GM21717 (cell line): ENCODE measurements at regions not wholly inside any gene's neighbourhood (a gene's known extent, or its start where the extent isn't known, plus 50 kb on each side); places are given as distances from the start of the nearest gene placed in this dataset.

Experiments
- ATAC-seq: cut with Tn5 transposase; IDR thresholded peaks from one replicate; pipeline ENCODE4 v1.9.1; 2021; ENCODE audit warnings: mild to moderate bottlenecking, moderate library complexity; ENCODE audit not compliant: unreplicated experiment

DNA sequence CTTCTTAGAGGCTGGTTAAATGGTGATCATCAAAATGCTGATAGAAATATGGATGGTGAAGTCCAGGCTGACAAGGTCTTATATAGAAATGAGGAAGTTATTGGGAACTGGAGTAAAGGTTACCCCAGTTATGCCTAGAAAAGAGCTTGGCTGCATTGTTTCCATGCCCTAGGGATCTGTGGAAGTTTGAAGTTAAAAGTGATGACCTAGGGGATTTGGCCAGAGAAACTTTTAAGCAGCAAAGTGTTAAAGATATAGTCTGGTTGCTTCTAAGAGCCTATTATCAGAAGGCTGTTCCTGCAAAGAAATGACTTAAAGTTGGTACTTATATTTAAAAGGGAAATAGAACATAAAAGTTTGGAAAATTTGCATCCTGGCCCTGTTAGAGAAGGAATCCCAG lies 200.3 kb downstream of the ICE1 start:
- ATAC-seq = no peak

DNA sequence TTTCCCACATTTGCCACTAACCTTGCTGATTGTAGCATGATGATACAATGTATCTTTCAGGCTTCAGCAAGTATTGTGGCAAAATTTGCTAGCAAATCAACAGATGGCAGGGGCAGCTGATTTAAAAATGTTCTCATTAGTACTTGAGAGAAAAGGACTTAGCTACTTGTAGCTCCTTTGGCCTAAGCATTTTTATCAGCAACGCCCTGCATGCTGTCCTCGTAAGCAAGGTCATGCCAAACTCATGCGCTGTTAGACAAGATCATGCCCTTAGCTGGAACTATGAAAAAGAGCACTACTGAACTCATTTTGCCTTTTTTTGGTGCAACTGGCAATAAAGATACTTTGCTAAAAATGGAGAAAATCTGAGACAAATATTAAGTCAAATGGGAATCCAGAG lies 197.1 kb downstream of the ICE1 start:
- ATAC-seq = no peak

DNA sequence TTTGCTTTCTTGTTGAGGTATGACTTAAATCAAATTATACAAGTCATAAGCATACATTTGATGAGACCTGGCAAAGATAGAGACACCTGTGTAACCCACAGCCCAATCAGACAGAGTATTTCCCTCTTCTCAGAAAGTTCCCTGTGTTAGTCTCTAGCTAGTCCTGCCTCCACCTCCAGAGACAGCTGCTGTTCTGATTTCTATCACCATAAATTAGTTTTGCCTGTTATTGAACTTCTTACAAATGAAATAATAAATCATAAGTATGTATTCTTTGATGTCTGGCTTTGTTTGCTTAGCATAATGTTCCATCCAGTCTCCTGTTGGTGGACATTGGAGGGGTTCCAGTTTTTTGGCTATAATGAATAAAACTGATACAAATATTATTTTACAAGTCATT lies 194.5 kb downstream of the ICE1 start:
- no peak for ATAC-seq

DNA sequence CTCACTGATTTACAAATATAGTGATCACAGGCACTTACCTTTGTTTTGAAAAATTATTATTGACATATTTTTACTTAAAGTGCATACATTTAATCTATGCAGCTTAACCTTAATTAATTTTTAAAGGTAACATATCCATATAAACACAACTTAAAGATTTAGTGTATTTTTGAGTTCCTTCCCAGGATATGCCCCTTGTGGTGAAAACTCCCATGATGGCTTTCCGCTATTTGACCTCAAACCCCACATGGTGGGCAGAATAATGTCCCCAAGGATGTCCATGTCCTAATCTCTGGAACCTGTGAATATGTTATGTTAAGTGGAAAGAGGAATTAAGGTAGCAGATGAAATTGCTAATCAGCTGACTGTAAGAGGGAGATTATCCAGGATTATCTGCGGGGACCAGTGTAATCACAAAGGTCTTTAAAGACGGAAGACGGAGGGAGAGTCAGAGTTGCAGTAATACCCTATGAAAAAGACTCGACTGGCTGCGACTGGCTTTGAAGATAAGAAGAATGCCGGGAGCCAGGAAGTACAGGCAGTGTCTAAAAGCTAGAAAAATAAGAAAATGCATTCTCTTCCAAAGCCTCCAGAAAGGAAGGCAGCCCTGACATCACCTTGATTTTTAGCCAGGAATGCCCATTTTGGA lies 193.9 kb downstream of the ICE1 start:
- no peak for ATAC-seq

DNA sequence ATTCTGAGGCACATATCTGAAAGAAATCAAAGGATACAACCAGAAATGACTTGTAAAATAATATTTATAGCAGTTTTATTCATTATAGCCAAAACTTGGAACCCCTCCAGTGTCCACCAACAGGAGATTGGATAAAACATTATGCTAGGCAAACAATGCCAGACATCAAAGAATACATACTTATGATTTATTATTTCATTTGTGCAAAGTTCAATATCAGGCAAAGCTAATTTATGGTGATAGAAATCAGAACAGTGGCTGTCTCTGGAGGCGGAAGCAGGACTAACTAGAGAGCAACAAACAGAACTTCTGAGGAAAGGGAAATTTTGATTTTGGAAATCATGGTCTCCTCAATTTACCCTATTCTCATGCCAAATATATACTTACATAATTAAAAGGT lies 193.1 kb downstream of the ICE1 start:
- ATAC-seq = no peak

DNA sequence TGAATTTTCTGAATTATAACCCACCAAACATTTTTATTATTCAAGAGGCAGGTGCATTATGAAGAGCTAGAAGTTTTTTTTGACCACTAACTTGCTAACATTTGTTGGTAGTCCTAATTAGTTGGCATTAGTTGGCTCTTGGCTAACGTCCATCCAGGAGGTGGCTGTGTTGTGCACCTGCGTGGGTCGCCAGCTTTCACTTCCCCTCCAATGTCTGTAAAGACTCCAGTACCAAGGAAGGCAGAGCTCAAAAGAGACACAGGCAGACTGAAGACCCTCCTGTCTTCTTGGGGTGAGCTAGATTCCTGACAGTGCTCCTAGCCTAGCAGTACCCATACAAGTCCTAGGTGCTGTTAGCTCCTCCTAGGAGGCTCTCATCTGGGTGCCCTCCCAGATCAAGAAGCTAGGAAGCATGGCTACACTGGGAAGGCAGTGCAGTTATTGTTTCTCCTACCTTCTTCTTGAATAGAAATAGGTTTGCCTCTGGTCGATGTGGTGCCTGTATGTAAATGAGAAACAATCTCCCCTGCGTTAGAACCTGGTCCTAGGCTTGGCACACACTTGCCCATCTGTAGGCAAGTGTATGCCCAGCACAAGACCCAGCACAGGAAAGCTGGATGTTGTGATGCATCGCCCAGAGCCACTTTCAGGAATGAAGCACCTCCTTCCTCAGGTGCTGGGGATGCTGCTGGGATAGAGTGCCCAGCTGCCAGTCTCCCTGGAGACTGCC lies 190.9 kb downstream of the ICE1 start:
- peak; percentile 74 for ATAC-seq

DNA sequence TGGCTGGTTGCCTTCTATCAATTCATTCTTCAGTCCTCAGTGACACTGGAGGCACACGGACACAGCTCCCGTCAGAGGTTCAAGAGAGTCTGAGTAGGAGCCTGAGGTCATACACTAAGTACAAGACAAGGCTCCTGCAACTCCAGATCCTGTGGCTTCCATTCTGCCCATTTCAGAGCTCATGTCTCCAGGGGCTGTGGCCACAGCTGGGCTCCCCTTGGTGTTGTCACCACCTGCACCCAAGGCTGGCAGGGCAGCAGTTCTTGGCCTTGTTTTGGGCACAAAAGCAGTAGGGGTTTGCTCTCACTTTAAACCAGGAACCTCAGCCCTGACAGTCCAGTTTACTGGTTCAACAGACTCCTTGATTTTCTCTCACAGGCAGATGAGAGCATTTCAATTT lies 189.6 kb downstream of the ICE1 start:
- ATAC-seq = no peak

DNA sequence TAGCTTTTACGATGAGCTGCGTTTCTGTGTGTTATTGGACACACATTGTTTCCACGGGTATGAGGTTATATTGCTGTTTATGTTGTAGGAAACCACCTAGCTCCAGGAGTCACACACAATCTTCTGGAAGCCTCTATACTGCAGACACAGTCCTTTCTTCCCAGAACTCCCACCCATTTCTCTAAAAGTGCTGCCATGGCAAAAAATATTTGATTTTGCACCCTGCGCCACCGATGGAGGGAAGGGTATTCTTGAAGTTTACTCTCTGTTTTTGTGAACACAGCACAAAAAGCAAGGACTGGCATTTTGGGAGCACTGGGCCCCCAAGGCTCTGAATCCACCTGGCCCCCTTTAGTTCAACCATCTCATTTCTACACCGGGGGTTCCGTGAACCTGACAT lies 187.5 kb downstream of the ICE1 start:
- no peak for ATAC-seq

DNA sequence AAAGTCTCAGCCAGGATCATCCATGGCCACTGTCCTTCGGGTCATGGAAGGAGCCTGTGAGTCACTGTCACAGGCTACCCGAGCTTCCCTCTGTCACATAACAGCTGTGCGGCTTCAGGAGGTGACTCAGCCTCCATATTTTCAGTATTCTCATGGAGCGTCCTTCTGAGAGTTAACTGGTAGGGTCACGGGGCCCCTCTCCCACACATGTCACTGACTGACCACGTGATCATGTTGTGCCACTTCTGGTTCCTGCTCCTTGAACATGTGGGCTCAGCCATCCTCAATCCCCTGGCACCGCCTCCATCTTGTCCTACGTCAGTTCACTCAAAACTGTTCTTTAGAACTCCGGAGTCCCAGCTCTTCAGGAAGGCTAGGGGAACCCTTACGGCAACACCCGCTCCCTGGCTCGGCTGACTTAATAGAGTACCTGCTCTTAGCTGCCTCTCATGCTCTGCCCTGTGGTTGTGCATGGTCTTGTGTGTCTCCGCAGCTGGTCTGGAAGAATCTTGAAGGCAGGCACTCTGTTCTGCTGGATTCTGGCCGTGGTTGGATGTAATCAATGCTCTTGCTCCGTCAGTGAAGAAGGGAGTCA lies 182.8 kb downstream of the ICE1 start:
- ATAC-seq = no peak

DNA sequence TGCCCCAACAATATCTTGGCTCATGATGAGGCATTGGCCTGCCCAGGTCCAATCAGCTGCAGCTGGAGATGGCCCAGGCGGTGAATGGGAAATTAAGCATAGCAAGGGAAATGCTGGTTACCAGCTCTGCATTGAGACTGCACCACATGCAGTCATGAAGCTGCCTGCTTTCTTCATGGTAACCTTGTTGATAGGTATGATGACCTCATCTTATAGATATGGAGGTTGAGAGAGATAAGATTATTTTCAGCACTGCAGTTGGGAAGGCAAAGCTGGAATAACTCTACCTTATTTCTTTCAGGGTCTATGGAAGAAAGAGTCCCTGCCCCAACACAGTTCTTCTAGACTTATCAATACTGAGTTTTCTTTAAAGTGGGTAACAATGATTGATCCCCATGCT lies 180.1 kb downstream of the ICE1 start:
- no peak for ATAC-seq

DNA sequence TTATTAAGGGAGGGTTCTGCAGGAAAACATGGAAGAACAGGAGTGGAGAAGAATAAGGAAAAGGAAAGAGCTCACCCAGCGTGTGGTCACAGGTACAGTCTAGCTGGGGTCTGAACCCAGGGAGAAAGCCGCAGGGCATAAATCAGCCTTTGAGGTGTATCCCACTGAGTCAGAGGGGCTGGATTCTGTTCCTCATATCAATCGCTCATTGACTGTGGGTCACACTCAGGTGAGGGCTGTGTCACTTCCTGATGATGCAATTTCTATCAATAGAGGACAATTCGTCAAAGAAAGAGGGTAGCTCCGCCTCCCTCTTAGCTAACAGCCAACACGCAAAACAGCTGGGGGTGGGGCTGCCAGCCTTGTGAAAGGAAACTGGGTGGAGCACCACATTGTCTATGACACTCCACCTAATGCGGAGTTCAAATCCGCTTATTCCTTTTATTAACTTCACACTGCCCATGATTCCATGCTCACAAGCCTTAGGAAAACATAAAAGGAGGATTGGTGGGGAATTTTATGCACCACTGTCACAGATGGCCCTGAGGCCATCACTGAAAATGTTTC lies 176.2 kb downstream of the ICE1 start:
- no peak for ATAC-seq

DNA sequence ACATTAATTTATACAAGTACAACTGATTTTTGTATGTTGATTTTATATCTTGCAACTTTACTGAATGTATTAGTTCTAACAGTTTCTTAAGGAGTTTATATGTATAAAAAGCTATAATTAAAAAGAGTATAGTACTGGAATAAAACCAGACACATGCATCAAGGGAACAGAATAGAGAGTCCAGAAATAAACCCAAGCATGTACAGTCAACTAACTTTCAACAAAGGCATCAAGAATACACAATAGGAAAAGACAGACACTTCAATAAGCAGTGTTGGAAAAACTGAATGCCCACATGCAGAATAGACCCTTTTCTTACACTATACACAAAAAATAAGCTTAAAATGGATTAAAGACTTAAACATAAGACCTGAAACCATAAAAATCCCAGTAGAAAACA lies 170.9 kb downstream of the ICE1 start:
- ATAC-seq = no peak

DNA sequence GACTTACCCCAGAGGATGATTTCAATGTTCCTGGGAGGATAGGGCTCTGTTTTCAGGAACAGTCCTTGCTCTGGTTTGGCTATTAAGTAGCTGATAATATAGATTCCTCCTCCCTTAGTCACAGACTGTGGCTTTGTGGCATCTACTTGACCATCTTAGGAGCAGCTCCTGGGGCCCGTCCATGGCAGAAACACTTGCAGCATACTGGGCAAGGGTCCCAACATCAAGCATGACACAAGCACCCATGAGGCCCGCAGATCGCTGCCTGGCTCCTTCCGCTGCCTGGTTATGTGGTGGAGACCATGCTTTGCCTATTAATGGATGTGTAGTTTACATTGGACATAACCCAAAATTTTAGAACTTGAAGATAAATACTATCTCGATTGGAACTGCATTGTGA lies 170.1 kb downstream of the ICE1 start:
- ATAC-seq = no peak

DNA sequence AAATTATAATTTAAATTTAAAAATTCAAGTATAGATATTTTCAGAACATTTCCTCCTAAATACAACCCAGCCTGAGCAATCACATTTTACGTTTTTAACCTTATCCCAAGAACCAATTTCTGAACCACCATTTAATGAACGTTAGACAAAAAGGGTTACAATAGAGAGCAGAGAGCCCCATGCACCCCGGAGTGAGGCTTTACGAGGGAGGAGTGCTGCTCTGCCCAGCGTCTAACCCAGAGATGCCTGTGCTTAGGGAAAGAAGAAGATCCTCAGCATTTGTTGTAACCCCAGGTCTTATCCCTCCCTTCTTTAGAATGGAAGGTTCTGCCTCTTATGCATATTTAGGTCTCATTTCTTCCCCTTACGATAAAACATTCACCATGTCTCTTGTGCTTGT lies 169.1 kb downstream of the ICE1 start:
- no peak for ATAC-seq

DNA sequence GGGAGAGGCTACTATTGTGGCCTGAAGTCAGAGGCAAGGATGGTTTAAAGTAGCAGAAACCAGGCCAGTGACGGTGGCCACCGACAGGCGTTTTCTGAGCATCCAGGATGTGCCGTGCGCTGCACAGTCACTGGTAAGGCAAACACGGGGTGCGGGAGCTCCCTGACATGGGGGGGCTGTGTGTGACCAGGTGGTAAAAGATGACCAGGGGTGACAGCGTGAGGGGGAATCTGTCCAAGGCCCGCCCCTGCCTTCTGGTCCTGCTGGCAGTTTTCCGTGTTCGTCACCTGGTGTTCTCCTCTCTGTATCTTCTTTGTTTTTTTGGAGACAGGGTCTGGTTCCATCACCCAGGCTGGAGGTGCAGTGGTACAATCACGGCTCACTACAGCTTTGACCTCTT lies 167.4 kb downstream of the ICE1 start:
- ATAC-seq = no peak

DNA sequence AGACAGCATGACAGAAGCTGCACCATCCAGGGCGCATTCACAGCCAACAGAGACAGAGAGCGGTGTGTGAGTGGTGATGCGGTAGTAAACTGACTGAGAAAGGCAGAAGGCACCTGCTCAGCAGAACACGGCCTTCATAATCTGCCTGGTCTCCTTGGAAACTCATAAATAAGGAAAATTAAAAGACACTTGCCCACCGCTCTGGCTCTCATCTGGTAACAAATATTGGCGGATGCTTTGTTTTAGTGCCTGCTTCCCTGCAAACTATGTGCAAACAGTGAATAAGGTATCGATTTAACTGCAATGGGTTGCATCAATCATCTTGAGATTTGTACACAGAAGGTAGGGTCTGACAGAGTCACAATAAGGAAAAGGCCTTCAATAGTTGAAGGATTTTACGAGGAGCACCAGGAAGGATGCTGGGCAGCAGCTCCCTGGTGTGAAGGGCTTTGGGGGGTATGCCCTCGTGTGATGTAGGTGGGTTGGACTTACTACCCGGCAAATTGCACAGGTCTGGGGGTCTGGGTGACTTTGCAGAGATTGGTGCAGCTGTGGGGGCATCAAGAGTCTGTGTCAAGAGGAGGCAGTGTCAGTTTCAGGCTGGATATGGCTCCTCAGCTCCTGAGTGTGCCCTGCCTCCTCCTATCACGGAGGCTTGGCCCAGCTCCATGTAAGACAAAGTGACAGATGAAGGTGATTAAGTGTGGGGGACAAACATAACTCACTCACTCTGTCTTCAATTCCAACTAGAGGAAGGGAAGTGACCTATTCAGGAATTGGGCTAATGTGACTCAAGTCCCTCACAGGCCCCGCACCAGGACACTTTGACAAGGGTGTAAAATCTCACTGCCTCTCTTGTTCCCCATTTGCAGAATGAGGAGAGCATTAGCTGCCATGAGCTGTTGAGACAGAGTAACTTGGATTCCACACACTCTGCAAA lies 166.7 kb downstream of the ICE1 start:
- ATAC-seq = no peak

DNA sequence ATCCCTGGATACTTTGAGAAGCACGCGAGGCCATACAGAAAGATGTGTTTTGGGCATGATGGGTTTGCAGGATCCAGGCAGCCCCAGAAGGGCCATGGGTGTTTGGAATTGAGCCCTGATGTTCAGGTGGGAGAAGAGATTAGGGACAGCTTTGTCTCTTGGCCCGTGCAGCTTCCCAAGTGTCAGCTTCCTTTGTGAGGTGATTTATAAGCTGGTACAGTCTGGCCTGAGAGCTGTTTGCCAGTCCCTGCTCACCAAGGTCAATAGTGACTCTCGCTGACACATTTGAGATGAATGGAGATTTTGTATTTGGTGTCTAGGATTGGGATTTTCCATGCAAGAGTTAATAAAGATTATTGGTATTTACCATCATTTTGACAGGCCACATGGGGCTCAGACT lies 165.9 kb downstream of the ICE1 start:
- no peak for ATAC-seq

DNA sequence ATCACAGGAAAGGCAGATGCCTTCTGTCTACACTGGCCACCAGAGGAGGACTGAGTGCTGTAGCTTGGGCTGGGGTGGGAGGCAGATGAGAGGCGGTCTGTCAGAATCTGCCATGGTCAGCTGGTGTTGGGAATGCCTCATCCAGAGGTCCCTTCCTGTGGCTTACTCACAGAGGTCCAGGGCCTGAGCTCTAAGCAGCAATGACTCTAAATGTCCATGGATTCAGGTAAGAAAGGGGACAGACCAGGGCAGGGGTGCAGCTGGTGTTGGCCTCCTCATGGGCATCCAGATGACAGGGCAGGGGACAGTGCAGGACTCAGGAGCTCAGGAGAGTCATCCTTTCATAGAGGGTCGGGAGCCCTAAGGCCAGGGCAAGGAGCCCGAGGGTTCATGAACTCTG lies 165.0 kb downstream of the ICE1 start:
- no peak for ATAC-seq

DNA sequence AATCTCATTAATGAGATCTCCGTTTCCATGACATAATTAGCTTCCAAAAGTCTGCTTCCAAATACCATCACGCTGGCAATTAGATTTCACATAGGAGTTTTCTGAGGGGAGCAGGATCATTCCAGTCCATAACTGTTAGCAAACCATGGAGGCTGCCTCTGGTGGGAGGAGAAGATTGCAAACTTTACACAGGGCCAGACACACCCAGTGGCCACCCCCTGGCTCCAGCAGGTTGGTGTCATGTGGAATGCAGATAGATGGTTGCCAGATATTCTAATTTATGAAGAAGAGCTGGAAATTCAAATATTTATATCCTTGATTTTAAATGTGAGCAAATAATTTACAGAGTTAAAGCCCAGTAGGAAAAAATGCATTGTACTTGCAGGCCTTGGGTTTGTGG lies 164.2 kb downstream of the ICE1 start:
- ATAC-seq = no peak

DNA sequence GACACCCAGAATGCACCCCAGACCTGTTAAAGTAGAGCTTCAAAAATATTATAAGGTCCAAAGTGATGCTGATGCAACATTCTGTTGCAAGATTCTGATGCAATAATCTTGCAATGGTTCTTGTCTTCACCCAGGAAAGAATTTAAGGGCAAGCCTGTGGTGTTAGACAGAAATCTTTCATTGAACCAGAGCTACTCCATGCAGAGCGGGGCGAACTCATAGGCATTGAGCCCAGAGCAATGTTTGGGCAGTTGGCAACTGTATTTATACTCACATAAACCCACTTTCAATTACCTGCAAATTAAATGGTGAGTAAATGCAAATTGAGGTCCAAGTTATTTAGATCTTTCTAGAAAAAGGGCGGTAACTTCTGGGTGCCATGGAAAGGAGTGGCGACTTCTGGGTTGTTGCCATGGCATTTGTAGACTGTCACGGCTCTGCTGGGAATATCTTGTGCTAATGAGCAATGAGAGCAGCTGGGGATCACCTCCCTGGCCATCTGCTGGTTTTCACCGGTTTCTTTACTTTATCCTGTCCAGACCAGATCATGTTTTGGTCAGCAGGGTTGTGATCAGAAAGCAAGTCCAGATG lies 163.4 kb downstream of the ICE1 start:
- ATAC-seq = no peak

DNA sequence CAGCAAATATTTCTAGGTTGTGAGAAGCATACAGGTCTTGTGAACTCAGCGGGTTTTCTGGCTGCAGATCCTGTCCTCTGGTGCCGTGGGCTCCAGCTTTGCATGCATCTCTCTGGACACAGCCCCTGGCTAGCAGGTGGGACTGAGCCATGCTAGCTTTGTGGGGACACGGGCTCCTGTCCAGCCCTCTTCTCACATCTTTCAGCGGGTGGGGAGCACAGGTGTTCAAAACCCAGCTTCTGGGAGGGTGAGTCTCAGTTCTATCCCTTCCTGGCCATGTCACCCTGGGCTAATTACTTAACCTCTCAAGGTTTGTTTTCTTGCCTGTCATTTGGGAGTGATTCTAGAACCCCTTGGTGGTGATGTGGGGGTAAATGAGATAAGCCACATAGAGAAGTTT lies 162.3 kb downstream of the ICE1 start:
- ATAC-seq = no peak
